Body of pancreas (tissue), 4 donors: ENCODE measurements at regions not wholly inside any gene's neighbourhood (a gene's known extent, or its start where the extent isn't known, plus 50 kb on each side); places are given as distances from the start of the nearest gene placed in this dataset.

Source experiments
- CTCF ChIP-seq, 7 experiments: fragments of 450-650 bp in 4 of 7; fragments of 200-600 bp in 3 of 7; sonication (generic) in 3 of 7; IDR thresholded peaks; one replicate each; pipeline ENCODE4 v1.5.1; 2016 to 2019; ENCODE audit warnings: antibody characterized with exemption in 7 of 7
- POLR2A ChIP-seq, 3 donors: fragments of 450-650 bp; IDR thresholded peaks; one replicate each; pipeline ENCODE4 v1.6.1; 2016; ENCODE audit warnings: antibody characterized with exemption in 3 of 3, mild to moderate bottlenecking in 2 of 3

- TF ChIP-seq CTCF (IDR thresholded peaks at IDR 0.05) (no peak), POLR2A (IDR thresholded peaks at IDR 0.05) (no peak)
Observed at GRCh38 chr5:175288048-175288621, 155.8 kb downstream of the DRD1 start.
